Right renal pelvis (tissue), 4 donors: ENCODE measurements at regions not wholly inside any gene's neighbourhood (a gene's known extent, or its start where the extent isn't known, plus 50 kb on each side); places are given as distances from the start of the nearest gene placed in this dataset.

ENCODE experiments used
- DNase-seq, 4 donors: peaks; one replicate each; pipeline ENCODE4 v3.0.0-alpha.2; 2013; ENCODE audit warnings: low read depth in 4 of 4, low spot score in 3 of 4, missing footprints in 1 of 4

GRCh38 chr14:51539571-51540037, 112.1 kb upstream of the FRMD6 start:
- no peak for DNase-seq

DNA sequence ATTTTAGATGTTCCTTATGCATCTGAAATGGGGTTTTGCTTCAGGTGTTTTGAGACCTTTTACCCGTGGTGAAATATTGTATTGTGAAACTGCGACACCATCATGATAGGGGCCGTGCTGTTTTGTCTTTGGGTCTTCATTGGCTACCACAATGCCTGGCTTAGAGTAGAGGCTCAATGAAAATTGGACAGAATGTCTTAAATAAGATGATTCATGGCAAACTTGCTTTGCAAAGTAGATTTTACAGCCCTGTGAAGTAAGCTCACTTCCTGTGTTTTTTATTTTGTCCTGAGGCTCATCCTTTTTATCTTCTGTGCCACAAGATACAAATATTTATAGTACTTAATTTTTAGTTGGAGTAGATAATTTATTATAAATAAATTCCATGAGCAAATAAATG, 111.3 kb upstream of the FRMD6 start:
- no peak for DNase-seq

DNA sequence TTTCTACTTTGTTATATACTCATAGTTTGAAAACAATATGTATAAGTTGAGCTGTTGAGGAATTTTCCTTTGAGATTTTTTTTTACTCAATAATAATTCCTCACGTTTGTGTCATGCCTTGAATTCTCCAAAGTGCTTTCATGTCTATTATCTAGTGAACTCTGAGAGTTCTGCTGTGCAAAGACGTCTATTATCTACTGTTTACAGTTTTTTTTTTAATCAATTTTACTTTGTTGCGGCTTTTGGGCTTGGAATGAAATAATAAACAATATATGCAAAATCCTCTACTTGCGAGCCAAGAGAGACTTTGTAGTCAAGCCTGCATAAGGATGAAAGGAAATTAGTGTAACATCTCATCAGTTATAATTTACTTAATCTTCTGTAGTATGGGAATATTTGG, 107.2 kb upstream of the FRMD6 start:
- no peak for DNase-seq

- DNase-seq = no peak
Observed at GRCh38 chr14:51544901-51545300, 106.8 kb upstream of the FRMD6 start.

GRCh38 chr14:51545396-51545795, 106.3 kb upstream of the FRMD6 start:
- no peak for DNase-seq

- DNase-seq = no peak
Observed at GRCh38 chr14:51546099-51546498, 105.6 kb upstream of the FRMD6 start.

- no peak for DNase-seq
Observed at GRCh38 chr14:51546603-51547258, 105.0 kb upstream of the FRMD6 start.

DNA sequence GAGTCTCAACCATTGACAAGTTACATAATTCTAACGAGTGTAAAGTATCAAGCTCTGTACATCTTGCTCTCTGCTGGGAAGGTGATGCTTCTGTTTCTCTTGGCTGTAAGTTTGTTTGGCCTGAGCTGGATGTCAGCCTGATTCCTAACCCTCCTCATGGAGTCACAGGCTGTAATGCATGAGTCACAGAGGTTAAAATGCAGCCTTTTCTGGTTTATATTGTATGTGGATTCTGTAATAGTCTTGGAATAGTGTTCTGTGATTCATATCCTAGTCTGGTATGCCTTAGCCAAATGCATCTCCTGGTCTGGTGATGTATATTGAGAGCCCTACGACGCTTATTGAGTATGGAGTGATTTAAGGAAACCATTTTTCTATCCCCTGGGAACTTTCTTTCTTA, 104.5 kb upstream of the FRMD6 start:
- DNase-seq = no peak

DNA sequence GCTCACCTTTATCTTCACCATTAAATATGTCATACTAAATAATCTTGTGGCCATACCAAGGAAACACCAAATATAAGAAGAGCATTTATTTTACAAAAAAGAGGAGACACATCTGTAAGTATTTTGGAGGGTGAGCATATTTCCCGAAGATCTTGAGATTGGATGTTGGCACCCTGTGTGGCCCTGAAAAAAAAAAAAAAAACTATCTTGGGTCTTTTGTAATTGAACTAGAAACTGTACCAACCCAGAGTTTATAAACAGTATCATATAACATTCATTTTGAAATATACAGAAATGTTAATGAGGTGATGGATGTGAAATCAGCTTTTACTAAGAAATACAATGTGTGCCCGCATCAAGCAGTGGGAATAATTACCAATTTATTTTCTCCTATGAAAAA, 104.0 kb upstream of the FRMD6 start:
- DNase-seq = no peak

DNA sequence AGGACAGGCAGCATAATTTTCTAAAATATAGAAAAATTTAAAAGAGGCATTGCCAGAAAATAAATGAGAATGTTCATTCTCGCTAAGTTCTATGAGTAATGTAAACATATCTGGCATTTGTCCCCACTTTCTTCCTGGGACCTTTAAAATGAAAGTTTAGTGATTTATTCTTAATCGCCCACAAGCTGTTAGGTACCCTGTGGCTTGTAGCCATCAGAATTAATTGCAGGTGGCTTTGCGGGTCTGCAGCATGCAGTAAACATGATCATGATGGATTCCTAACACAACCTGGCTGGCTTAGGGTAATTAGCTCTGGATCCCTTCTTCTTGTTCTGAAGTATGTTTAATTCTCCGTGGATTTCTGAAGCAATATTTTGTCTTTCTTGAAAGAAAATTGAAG, 103.5 kb upstream of the FRMD6 start:
- no peak for DNase-seq

- no peak for DNase-seq
Observed at GRCh38 chr14:51550636-51551035, 101.1 kb upstream of the FRMD6 start.

DNA sequence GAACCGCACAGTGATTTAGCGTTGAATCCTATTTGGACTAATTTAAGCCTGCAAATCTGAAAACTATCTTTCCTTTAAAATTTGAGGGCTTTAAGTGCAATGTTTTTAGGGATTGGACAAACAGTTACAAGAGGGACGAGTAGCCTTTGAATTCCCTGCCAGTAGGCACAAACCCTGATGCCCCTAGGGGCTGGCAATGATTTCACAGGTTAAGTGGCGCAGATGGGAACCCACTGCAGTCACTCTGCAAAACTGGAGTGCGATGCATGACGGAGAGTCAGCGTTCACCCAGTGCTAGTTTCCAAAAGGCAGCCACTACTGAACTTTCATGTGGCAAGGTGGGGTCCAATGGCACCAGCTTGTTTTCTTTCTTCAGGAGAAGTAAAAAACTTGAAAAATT, 99.4 kb upstream of the FRMD6 start:
- DNase-seq = no peak

GRCh38 chr14:51552768-51553404, 98.8 kb upstream of the FRMD6 start:
- DNase-seq = no peak

DNA sequence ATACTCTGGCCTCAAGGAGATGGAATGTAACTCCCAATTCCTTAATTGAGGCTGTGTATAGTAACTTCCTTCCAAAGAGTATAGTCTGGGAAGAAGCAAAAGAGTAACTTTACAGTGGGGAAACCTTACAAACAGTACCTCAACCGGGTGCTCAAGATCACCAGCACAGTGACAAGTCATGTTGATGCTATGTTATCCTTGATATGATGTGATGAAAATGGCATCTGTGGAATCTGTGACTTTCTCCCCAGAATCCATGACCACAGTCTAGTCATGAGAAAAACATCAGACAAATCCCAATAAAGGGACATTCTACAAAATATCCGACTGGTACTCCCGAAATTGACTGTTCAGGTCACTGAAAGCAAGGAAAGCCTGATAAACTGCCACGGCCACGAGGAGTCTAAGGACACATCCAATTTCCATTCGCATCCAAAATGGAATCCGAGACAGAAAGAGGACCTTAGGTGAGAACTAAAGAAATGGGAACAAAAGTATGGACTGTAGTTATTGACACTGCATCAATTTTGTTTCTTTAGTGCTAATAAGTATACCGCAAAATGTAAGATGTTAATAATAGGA, 97.3 kb upstream of the FRMD6 start:
- DNase-seq = no peak

GRCh38 chr14:51554953-51555352, 96.8 kb upstream of the FRMD6 start:
- no peak for DNase-seq

- DNase-seq = no peak
Observed at GRCh38 chr14:51561141-51561540, 90.6 kb upstream of the FRMD6 start.

DNA sequence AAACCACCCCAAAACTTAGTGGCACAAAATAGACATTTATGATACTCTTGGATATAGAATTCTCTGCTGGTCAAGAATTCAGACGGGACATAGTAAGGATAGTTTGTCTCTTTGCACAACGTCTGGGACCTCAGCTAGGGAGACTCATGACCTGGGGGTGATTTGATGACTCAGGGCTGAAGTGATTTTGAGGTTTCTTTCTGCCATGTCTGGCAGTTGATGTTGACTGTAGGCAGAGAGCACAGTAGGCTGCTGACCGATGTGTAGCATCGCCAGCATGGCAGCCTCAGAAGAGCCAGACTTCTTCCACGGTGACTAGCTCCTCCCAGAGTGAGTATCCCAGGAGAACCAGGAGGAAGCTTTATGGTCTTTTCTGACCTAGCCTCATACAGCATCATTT, 88.9 kb upstream of the FRMD6 start:
- no peak for DNase-seq

GRCh38 chr14:51563560-51563959, 88.2 kb upstream of the FRMD6 start:
- DNase-seq = no peak

DNA sequence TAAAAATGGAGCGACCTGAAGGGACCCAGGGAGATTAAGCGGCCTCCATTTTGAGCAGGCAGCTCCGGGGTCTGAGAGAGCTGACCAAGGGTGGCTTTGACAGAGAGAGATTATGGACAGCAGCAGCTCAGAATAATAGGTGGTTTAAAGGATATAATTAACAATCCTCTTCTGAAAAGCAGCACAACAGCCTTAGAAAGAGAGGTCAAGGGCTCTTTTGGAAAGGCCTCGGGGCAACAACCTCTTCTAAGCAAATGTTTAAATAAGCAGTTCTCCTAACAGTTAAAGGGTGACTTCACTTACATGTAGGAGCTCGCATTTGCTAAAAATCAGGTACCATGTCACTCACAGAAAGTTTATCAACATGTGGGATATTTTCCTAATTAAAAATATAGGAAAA, 87.2 kb upstream of the FRMD6 start:
- no peak for DNase-seq

GRCh38 chr14:51564986-51565604, 86.6 kb upstream of the FRMD6 start:
- DNase-seq = no peak

GRCh38 chr14:51566831-51567582, 84.7 kb upstream of the FRMD6 start:
- DNase-seq = no peak
